ENCODE measurements at regions not wholly inside any gene's neighbourhood (a gene's known extent, or its start where the extent isn't known, plus 50 kb on each side); places are given as distances from the start of the nearest gene placed in this dataset.

- TF ChIP-seq TAF1 (IDR thresholded peaks at IDR 0.05; ENCODE audit: low read depth, low read length) (no peak), POLR2A (IDR thresholded peaks at IDR 0.05; ENCODE audit: low read depth, low read length) (no peak), POLR2AphosphoS5 (IDR thresholded peaks at IDR 0.05; ENCODE audit: low read depth, low read length) (no peak), PAX5 (IDR thresholded peaks at IDR 0.05; ENCODE audit: insufficient read depth, low read length, severe bottlenecking) (no peak), SPI1 (IDR thresholded peaks at IDR 0.05; ENCODE audit: low read depth, low read length) (no peak), POU2F2 (IDR thresholded peaks at IDR 0.05; ENCODE audit: low read depth, low read length) (no peak)
- no peak for FAIRE-seq
- DNase-seq (ENCODE audit: insufficient read length, low spot score) = no peak
Measured at GRCh38 chr3:83938491-83938890, 1020.3 kb upstream of the CADM2 start.

- no peak for FAIRE-seq
- TF ChIP-seq PAX5 (IDR thresholded peaks at IDR 0.05; ENCODE audit: insufficient read depth, low read length, severe bottlenecking) (no peak), SPI1 (IDR thresholded peaks at IDR 0.05; ENCODE audit: low read depth, low read length) (no peak), POU2F2 (IDR thresholded peaks at IDR 0.05; ENCODE audit: low read depth, low read length) (no peak), POLR2A (IDR thresholded peaks at IDR 0.05; ENCODE audit: low read depth, low read length) (no peak), POLR2AphosphoS5 (IDR thresholded peaks at IDR 0.05; ENCODE audit: low read depth, low read length) (no peak), TAF1 (IDR thresholded peaks at IDR 0.05; ENCODE audit: low read depth, low read length) (no peak)
Measured at GRCh38 chr3:83941990-83942745, 1016.6 kb upstream of the CADM2 start.

GRCh38 chr3:83946049-83946448 lies 1012.7 kb upstream of the CADM2 start:
- DNase-seq (ENCODE audit: insufficient read length, low spot score) (no peak), FAIRE-seq (no peak)
- no peak for TF ChIP-seq PAX5 (IDR thresholded peaks at IDR 0.05; ENCODE audit: insufficient read depth, low read length, severe bottlenecking)
- no peak for TF ChIP-seq POU2F2 (IDR thresholded peaks at IDR 0.05; ENCODE audit: low read depth, low read length)
- no peak for TF ChIP-seq POLR2AphosphoS5 (IDR thresholded peaks at IDR 0.05; ENCODE audit: low read depth, low read length)
- TF ChIP-seq TAF1 (IDR thresholded peaks at IDR 0.05; ENCODE audit: low read depth, low read length) = no peak
- TF ChIP-seq SPI1 (IDR thresholded peaks at IDR 0.05; ENCODE audit: low read depth, low read length) = no peak
- TF ChIP-seq POLR2A (IDR thresholded peaks at IDR 0.05; ENCODE audit: low read depth, low read length) = no peak

More at GRCh38 chr3:83941990-83942745, 1016.6 kb upstream of the CADM2 start:
- DNase-seq (ENCODE audit: insufficient read length, low spot score) = no peak

- DNase-seq (ENCODE audit: insufficient read length, low spot score) (no peak), FAIRE-seq (no peak)
- TF ChIP-seq POLR2A (IDR thresholded peaks at IDR 0.05; ENCODE audit: low read depth, low read length) (no peak), POLR2AphosphoS5 (IDR thresholded peaks at IDR 0.05; ENCODE audit: low read depth, low read length) (no peak), SPI1 (IDR thresholded peaks at IDR 0.05; ENCODE audit: low read depth, low read length) (no peak), POU2F2 (IDR thresholded peaks at IDR 0.05; ENCODE audit: low read depth, low read length) (no peak), TAF1 (IDR thresholded peaks at IDR 0.05; ENCODE audit: low read depth, low read length) (no peak), PAX5 (IDR thresholded peaks at IDR 0.05; ENCODE audit: insufficient read depth, low read length, severe bottlenecking) (no peak)
Measured at GRCh38 chr3:83946554-83946953, 1012.2 kb upstream of the CADM2 start.

- no peak for DNase-seq (ENCODE audit: insufficient read length, low spot score)
- TF ChIP-seq TAF1 (IDR thresholded peaks at IDR 0.05; ENCODE audit: low read depth, low read length) (no peak), POU2F2 (IDR thresholded peaks at IDR 0.05; ENCODE audit: low read depth, low read length) (no peak), PAX5 (IDR thresholded peaks at IDR 0.05; ENCODE audit: insufficient read depth, low read length, severe bottlenecking) (no peak), POLR2A (IDR thresholded peaks at IDR 0.05; ENCODE audit: low read depth, low read length) (no peak), POLR2AphosphoS5 (IDR thresholded peaks at IDR 0.05; ENCODE audit: low read depth, low read length) (no peak), SPI1 (IDR thresholded peaks at IDR 0.05; ENCODE audit: low read depth, low read length) (no peak)
- no peak for FAIRE-seq
Measured at GRCh38 chr3:83948771-83949170, 1010.0 kb upstream of the CADM2 start.

GRCh38 chr3:83953417-83954089 lies 1005.2 kb upstream of the CADM2 start:
- DNase-seq (ENCODE audit: insufficient read length, low spot score) = no peak
- no peak for TF ChIP-seq PAX5 (IDR thresholded peaks at IDR 0.05; ENCODE audit: insufficient read depth, low read length, severe bottlenecking)
- no peak for TF ChIP-seq TAF1 (IDR thresholded peaks at IDR 0.05; ENCODE audit: low read depth, low read length)
- no peak for TF ChIP-seq SPI1 (IDR thresholded peaks at IDR 0.05; ENCODE audit: low read depth, low read length)
- TF ChIP-seq POU2F2 (IDR thresholded peaks at IDR 0.05; ENCODE audit: low read depth, low read length) = no peak
- no peak for TF ChIP-seq POLR2A (IDR thresholded peaks at IDR 0.05; ENCODE audit: low read depth, low read length)
- TF ChIP-seq POLR2AphosphoS5 (IDR thresholded peaks at IDR 0.05; ENCODE audit: low read depth, low read length) = no peak
- FAIRE-seq = no peak

- DNase-seq (ENCODE audit: insufficient read length, low spot score) = no peak
- TF ChIP-seq PAX5 (IDR thresholded peaks at IDR 0.05; ENCODE audit: insufficient read depth, low read length, severe bottlenecking) = no peak
- TF ChIP-seq TAF1 (IDR thresholded peaks at IDR 0.05; ENCODE audit: low read depth, low read length) = no peak
- TF ChIP-seq POU2F2 (IDR thresholded peaks at IDR 0.05; ENCODE audit: low read depth, low read length) = no peak
- TF ChIP-seq POLR2AphosphoS5 (IDR thresholded peaks at IDR 0.05; ENCODE audit: low read depth, low read length) = no peak
- no peak for TF ChIP-seq SPI1 (IDR thresholded peaks at IDR 0.05; ENCODE audit: low read depth, low read length)
- no peak for TF ChIP-seq POLR2A (IDR thresholded peaks at IDR 0.05; ENCODE audit: low read depth, low read length)
- FAIRE-seq = no peak
Measured at GRCh38 chr3:83956431-83956830, 1002.4 kb upstream of the CADM2 start.

GRCh38 chr3:83968356-83968755 lies 990.4 kb upstream of the CADM2 start:
- no peak for FAIRE-seq
- TF ChIP-seq SPI1 (IDR thresholded peaks at IDR 0.05; ENCODE audit: low read depth, low read length) (no peak), PAX5 (IDR thresholded peaks at IDR 0.05; ENCODE audit: insufficient read depth, low read length, severe bottlenecking) (no peak), POLR2AphosphoS5 (IDR thresholded peaks at IDR 0.05; ENCODE audit: low read depth, low read length) (no peak), TAF1 (IDR thresholded peaks at IDR 0.05; ENCODE audit: low read depth, low read length) (no peak), POU2F2 (IDR thresholded peaks at IDR 0.05; ENCODE audit: low read depth, low read length) (no peak), POLR2A (IDR thresholded peaks at IDR 0.05; ENCODE audit: low read depth, low read length) (no peak)
- no peak for DNase-seq (ENCODE audit: insufficient read length, low spot score)

- FAIRE-seq (no peak), DNase-seq (ENCODE audit: insufficient read length, low spot score) (no peak)
- TF ChIP-seq PAX5 (IDR thresholded peaks at IDR 0.05; ENCODE audit: insufficient read depth, low read length, severe bottlenecking) (no peak), POLR2A (IDR thresholded peaks at IDR 0.05; ENCODE audit: low read depth, low read length) (no peak), SPI1 (IDR thresholded peaks at IDR 0.05; ENCODE audit: low read depth, low read length) (no peak), POU2F2 (IDR thresholded peaks at IDR 0.05; ENCODE audit: low read depth, low read length) (no peak), POLR2AphosphoS5 (IDR thresholded peaks at IDR 0.05; ENCODE audit: low read depth, low read length) (no peak), TAF1 (IDR thresholded peaks at IDR 0.05; ENCODE audit: low read depth, low read length) (no peak)
Measured at GRCh38 chr3:83971666-83972065, 987.1 kb upstream of the CADM2 start.

Data from GM12891 (cell line).